HG03460 (cell line): ENCODE measurements at regions not wholly inside any gene's neighbourhood (a gene's known extent, or its start where the extent isn't known, plus 50 kb on each side); places are given as distances from the start of the nearest gene placed in this dataset.

Experiments
- ATAC-seq: cut with Tn5 transposase; IDR thresholded peaks from one replicate; pipeline ENCODE4 v1.9.1; 2021; ENCODE audit not compliant: unreplicated experiment

DNA sequence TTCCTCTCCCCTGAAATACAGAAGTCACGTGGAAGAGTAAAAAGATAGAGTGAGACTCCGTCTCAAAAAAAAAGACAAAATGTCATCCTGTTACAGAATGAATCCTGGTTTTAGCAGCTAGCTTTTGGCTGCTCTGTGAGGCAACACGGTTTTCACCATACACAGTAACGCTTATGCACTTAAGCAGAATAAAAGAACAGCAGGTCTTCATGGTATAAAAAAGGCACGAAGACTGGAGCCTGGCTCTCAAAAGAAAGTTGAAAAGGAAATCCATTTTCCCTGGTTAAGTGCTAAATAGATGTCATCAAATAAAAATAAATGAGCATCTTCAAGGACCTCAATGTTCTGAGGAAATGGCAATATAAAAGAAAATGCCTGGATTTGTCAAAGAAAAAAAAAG lies 444.1 kb downstream of the IPO8 start:
- ATAC-seq, result no peak

DNA sequence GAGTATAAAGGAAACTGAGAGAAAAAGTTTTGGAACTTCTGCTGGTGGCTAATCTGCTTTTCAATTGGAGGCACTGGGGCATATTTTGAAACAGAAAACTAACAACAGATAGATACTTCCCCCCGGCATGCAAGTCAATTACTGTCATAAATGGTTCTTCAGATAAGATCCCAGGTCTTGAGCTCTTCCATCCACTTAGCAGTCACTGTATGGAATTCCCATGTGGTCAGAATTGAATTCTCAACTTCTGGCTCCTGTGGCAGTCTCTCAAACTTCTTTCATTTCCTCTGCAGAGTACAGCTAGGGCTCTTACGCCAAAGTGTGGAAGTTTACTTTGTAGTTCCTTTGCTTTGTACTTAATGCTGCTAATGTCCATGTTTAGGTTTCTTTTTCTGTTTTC lies 452.2 kb downstream of the IPO8 start:
- ATAC-seq, result no peak

- ATAC-seq, result no peak
Measured at GRCh38 chr12:30219047-30219446, 435.3 kb upstream of the TMTC1 start.

DNA sequence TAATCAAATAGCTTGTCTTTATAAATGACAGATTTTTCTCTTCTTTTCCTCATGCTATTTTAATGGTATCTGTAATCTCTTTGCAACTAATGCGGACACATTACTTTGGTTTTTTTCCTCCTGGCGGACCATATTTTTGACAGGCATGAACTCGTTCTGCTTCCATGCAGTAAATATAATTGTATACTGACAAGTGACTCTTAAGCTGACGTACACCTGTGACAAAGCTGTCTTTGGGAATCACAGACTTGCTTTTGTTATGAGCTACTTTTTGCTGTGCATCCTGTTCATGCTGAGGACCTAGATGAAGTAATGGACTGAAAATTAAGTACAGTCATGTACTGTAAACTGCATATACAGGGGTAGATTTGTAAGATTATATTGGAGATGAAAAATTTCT lies 434.3 kb upstream of the TMTC1 start:
- ATAC-seq, result no peak

DNA sequence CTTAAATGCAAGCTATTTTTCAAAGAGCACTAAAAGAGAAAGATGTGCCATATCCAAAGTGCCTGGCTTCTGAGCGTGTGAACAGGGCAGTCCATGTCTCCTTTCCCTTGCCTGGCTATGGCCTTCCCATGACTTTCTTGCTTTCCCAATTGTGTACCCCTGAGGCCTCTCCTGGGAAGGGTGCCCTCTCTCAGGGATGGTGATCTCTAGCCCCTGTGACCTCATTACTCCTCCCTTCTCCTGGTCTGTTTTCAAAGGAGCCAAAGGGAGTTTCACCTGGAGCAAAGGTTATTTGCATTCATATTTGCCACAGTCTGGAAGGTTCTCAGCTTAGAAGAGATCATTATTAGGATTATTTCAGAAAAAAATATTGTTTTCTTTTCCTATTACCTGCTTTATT lies 429.4 kb upstream of the TMTC1 start:
- ATAC-seq, result no peak

GRCh38 chr12:30211743-30212142 lies 428.0 kb upstream of the TMTC1 start:
- ATAC-seq, result no peak

DNA sequence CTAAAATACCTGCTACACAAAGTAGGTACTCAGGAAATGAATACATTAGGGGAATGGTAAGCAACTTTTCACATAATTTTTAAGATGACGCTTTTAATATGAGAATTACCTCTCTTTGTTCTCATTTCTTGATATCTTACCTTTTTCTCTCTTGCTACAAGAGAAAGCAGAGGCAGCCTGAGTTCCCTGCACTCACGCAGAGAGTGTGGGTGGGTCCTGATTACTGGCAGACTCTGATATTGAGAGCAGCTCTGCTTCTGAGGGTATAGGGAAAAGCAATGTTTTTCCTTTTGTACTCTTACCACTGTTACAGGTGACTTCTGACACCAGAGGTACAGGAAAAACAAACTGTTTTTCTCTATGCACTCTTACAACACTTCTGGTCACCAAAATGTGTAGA lies 420.2 kb upstream of the TMTC1 start:
- no peak for ATAC-seq

GRCh38 chr12:30202521-30203254 lies 418.9 kb upstream of the TMTC1 start:
- no peak for ATAC-seq

DNA sequence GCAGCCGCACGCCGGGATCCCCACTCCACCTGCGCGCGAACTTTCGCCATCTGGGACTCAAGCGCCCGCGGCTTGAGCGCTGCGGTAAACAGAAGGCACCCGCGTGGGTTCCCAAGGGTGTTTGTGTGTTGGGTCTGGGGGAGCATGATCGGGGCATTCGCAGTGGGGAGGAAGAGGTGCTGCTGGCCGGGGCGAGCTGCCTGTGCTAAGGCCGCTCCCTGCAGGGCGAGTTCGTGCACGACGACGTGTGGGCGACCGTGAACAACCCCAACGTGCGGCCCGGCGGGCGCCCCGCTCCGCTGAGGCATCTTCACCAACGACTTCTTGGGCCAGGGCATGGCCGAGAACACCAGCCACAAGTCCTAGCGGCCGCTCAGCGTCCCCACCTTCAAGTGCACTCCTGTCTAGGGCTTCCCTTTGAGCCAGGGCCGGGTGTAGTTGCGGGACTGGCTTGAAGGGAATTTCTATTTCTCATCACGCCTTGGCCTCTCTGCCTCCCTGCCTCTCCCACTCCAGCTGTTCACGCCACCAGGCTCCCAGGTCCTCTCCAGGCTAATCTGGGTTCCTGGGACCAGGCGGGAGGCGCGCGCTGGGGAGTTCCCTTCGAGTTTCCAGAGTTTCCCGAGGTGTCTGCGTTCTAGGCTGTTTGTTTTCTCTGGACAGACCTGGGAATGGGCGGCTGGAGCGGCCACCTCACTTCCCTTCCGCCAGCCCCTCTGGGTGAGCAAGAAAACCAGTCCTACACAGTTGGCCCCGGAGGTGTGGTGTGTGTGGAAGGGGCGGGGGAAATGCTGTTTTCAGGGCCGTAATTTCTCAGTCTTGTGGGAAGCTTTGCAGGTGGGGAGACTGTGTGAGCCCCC lies 417.8 kb upstream of the TMTC1 start:
- ATAC-seq, result no peak

- ATAC-seq, result no peak
Measured at GRCh38 chr12:30200864-30201263, 417.1 kb upstream of the TMTC1 start.

GRCh38 chr12:30197392-30198057 lies 413.8 kb upstream of the TMTC1 start:
- no peak for ATAC-seq

- ATAC-seq, result no peak
Measured at GRCh38 chr12:30191696-30192455, 408.1 kb upstream of the TMTC1 start.

DNA sequence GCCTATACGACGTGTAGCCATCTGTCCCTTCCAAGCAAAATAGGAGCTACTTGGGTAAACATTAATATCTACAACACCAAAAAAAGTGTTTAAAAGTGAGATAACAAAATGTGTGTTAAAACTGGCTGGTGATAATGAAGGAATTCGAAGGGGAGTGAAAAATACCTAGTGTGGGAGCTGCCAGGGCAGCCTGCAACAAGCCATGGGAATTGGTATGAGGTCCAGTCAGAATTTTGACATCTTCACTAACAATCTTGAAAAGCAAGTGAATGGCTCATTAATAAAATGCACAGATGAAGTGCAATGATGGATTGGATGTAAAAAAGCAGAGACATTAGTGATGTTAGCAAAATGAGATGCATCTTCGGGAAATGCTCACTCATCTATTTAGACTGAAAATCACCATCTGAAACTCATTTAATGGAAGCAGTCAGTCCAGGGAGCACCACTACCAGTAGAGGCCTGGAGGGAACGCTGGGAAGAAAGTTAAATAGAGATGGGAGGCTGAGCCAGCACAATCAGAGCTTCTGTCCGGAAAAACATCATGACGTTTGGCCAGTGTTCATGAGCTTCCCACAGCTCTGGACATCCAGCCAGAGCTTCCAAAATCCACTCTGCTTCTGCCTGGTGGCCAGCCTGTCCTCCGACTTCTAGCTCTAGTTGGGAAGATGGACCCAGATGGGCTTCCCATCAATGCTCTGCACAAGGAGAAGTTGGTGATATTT lies 405.0 kb upstream of the TMTC1 start:
- no peak for ATAC-seq

- no peak for ATAC-seq
Measured at GRCh38 chr12:30187426-30187825, 403.7 kb upstream of the TMTC1 start.

DNA sequence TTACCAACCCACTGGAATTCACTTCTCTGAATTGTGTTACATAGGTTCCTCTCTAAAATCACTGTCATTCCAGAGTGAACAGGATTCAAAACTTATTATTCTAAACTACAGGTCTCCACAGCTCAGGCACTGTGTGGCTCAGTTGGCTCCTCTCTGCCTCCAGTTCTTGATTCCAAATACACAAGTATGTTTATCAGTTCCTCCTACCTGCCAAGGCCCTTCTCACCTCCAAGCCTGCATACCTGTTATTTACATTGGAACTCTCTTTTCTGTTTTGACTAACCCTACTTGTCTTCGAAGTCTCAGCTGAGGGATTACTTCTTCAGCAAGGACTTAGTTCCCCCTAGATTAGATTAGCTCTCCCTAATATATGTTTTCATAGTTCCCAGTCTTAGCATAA lies 397.6 kb upstream of the TMTC1 start:
- ATAC-seq, result no peak

DNA sequence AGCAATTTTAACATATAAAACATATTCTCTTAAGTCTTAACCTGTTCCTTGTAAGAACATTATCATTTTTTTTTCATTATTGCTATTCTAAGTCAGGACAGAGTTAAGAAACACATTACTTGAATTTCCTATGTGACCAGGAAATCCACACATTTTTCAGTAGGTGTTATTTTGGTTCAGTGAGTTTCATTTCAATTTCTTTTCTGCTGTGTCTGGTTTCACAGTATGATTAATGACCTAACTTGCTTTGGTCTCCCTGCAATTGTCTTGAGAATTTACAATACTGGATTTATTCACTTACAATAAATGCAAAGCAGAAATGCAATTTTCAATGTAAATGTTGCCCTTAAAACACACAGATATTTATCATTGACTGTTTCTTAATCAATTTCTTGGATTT lies 396.9 kb upstream of the TMTC1 start:
- no peak for ATAC-seq

GRCh38 chr12:30178916-30179315 lies 395.2 kb upstream of the TMTC1 start:
- no peak for ATAC-seq

DNA sequence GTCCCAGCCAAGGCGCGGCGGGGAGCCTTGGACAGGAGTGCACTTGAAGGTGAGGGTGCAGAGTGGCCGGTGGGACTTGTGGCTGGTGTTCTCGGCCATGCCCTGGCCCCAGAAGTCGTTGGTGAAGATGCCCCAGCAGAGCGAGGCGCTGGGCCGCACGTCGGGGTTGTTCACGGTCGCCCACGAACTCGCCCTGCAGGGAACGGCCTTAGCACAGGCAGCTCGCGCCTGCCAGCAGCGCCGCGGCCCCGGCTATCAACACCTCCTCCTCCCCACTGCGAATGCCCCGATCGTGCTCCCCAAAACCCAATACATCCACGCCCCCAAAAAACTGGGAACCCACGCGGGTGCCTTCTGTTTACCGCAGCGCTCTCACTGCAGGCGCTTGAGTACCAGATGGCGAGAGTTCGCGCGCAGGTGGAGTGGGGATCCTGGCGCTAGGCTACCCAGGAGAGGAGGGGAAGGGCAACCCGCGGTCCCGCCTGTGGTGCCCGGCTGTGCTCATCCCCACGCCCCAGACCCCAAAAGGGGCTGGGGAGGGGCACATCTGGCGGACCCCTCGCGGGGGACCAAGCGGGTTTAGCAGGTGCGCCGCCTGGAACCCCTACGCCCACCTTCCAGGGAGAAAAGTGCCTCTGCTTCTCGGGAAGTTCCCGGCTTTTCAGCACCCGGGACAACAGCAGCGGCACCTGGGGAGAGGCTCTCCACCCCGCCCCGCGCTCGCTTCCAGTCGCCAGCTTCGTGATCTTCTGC lies 386.3 kb upstream of the TMTC1 start:
- ATAC-seq, result no peak

GRCh38 chr12:30166006-30166795 lies 382.5 kb upstream of the TMTC1 start:
- no peak for ATAC-seq
